ENCODE measurements at regions not wholly inside any gene's neighbourhood (a gene's known extent, or its start where the extent isn't known, plus 50 kb on each side); places are given as distances from the start of the nearest gene placed in this dataset.

DNA sequence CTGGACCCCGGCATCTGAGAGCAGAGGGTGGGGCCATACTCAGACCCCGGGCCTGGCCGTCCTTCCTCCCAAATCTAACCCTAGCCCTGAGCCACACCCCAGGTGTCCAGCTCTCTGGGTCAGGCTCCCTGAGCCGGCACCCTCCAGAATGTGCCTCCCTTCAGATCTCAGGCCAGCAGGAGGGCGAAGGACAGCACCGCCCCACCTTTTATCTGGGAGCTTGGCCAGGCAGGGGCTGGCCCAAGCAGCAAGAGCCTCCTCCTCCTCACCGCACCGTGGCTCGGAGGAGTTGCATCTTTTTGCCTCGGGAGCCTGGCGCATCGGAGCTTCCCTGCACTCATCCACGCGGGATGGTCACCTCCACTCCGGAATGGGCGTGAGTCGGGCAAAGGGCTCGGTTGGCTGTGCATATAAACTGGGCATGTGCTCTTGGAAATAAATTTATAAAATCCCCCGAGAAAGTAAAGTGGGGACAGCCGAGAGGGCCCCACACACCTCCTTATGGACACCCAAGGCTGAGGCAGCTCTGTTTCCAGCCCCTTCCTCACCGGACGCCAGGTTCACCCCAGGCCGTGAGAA, 69.1 kb upstream of the CTDP1 start:
- DNase-seq (ENCODE audit: low read depth in 2 of 2): no peak

GRCh38 chr18:79611040-79611681, 68.4 kb upstream of the CTDP1 start:
- peak; percentile 40 to 45 for DNase-seq (ENCODE audit: low read depth in 2 of 2)

- no peak for DNase-seq (ENCODE audit: low read depth in 2 of 2)
These were observed 67.1 kb upstream of the CTDP1 start for GRCh38 chr18:79612291-79613108.

DNA sequence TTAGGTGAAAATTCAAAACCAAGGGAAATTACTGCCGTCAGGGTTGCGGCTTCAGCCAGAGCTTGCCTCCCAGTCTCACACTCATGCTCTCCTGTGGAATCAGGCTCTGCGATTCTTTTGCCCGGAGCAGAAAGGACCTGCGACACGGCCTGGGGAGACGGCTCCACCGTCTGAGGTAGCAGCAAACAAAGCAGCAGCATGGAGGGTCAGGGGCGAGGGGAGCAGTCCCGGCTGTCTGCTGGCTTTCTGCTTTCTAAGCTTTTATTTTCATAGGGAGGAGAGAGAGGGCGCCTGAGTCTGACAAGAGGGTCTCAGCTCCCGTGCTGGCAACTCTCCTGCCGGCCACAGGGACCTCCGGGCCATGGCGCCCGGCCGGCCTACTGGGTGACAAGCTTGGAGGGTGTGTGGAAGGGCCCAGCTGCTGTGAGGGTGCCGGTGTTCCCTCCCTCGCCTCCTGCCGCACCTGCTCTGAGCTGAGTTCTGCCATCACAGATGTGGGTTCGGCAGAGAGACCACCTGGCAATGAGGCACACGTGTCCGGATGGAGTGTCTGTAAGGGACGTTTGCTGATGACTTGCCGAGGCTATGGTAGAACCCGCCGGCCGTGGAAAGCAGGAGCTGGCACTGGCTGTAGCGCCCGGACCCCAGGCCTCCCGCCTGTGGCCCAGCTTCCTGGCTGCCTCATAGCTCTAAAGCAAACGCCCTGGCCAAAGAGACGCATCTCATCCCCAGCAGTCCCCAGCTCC, 66.2 kb upstream of the CTDP1 start:
- DNase-seq (ENCODE audit: low read depth in 2 of 2): no peak

DNA sequence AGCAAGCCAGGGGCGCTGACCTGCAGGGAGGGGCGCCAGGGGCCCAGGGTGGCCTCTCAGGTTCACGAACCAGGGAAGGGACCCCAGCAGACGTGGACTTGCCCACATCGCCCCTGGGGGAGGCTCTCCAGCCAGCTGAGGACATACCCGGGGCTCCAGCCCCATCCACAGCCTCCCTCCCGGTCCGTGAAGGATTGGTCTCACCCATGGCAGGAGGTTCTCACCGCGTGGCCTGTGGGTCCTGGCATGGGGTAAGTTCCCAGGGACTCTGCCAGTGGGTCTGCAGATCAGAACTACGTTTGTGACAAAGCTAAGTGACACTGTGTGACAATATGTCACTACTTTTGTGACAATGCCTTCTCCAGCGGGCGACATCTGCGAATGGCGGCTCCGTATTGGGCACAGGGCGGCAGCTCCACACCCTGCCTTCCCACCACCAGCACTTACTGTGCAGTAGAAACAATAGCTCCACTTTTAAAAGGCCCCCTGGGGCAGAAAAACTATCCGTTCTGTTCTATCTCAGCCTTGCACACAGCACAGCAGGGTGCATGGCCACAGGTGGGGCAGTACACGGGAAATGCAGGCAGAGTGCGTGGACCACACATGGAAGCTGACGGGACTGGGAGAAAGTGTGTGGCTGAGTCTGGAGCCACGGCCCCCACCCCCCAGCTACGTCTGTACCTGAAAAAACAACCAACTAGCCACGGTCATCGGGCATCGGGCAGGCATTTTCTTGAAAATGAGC, 65.2 kb upstream of the CTDP1 start:
- no peak for DNase-seq (ENCODE audit: low read depth in 2 of 2)

- DNase-seq (ENCODE audit: low read depth in 2 of 2): no peak
These were observed 64.5 kb upstream of the CTDP1 start for GRCh38 chr18:79615091-79615490.

DNA sequence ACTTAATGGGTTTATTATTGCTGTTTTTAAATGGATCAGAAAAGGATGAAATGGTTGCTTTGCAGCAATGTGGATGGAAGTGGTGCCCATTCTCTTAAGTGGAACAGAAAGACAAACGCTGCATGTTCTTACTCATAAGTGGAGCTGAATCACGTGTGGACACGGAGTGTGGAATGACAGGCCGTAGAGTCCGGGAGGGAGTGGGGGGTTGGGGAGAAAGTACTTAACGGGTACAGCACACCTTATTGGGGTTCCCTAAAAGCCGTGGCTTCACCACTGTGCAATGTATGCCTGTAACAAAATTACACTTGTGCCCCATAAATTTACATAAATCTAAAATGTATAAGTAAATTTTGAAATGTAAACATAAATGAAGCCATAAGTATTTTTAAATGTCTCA, 64.0 kb upstream of the CTDP1 start:
- no peak for DNase-seq (ENCODE audit: low read depth in 2 of 2)

DNA sequence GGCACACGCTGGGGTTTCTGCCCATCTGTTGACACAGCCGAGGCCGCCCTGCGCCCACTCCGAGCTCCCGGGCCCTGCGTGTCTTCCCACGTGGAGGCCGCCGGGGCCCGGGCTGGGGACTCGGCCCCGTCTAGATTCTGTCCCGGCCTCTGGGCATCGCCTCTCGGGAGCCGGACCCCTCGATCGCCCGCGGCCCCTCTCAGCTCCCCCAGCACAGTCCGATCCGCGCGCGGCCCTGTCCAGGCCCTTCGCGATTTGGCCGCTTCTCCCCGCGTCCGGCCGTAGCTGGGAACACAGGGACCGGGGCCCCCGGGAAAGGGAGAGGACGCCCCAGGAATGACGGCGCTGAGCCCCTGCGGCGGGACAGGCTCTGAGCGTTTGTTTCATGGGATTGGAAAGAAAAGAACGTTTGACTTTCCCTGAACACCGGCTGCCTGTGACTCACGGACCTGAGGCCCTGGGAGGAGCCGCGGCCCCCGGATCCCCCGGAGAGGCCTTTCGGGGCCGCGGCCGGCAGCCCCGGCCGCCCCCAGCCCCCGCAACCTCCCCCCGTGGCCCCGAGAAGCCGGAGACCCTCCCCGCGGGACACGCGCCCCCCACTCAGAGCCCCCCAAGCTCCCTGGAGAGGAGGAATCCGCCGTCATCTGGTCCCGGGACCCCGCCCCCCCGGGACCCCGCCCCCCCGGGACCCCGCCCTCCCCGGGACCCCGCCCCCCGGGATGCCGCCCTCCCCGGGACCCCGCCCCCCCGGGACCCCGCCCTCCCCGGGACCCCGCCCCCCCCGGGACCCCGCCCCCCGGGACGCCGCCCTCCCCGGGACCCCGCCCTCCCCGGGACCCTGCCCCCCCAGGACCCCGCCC, 62.7 kb upstream of the CTDP1 start:
- DNase-seq (ENCODE audit: low read depth in 2 of 2): no peak

DNA sequence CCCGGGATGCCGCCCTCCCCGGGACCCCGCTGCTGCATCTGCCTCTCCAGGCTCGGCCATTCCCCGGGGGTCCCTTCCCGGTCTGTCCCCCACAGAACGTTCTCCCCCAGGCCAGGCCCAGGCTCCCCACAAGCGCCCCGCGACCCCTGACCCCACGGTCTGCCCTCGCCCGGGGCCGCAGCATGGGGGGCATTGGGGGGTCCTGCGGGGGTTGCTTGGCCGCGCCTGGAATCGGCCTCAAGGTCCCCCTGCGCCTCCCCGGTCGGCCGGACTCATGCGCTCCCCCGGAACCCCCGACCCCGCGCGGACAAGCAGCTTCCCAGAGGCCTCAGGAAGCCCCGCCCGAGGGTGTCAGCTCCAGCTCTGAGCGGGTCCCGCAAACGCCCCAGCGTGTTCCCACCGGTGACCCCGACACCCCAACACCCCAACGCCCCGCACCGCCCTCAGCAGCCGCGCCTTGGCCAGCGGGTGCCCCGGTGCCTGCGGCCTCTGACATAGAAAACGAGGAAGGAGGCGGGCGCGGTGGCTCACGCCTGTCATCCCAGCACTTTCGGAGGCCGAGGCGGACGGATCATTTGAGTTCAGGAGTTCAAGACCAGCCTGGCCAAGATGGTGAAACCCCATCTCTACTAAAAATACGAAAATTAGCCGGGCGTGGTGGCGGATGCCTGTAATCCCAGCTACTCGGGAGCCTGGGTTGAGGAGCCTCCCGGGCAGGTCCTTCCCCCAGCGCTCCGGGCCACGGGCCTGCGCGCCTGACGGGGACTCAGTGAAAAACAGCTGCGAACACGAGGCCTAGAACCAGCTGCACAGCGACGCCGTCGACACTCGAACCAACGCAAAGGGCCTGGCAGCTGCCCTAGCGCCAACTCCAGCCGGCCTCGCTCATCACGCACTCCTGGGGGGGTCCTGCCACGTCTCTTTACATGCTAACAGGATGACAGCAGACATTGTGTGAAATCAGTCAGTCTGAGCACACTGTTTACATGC, 61.8 kb upstream of the CTDP1 start:
- DNase-seq (ENCODE audit: low read depth in 2 of 2): no peak

- no peak for DNase-seq (ENCODE audit: low read depth in 2 of 2)
These were observed 58.9 kb upstream of the CTDP1 start for GRCh38 chr18:79620576-79621165.

DNA sequence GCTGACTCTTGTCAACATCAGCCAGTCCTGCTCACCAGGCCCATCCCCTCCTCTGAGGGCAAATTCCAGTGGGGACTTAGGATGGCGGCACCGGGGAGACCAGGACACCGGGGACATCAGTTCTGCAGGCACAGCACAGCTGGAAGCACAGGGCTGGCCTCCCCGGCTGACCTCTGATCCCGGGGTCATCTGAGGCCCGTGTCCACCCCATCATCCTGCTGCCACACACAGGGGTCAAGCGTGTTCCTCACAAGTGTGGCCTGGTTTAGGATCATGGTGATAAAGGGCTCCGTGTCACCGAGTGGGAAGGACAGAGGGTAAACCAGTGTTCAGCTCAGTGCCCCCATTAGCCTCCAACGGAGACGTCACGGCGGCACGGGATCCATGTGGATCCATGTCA, 58.1 kb upstream of the CTDP1 start:
- DNase-seq (ENCODE audit: low read depth in 2 of 2): no peak

DNA sequence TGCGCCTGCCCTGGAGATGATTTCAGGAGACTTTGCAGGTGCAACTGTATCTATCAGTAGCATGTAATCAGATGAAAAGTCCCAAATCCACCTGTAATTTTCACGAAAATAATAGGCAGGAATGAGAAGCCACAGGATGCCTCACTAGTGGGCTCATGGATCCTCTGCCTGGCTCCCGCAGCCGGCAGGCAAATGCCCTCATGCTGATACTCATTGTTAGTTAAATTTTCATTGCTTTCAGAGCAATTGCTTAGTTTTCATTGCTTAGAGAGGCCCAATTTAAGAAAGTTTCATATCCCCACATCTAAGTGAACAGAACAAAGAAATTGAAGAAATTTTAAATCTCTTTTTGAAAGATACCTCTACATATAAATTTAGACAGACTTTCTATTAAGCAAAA, 57.6 kb upstream of the CTDP1 start:
- no peak for DNase-seq (ENCODE audit: low read depth in 2 of 2)

GRCh38 chr18:79624356-79625170, 55.0 kb upstream of the CTDP1 start:
- DNase-seq (ENCODE audit: low read depth in 2 of 2): no peak

GRCh38 chr18:79625195-79625923, 54.2 kb upstream of the CTDP1 start:
- no peak for DNase-seq (ENCODE audit: low read depth in 2 of 2)

- no peak for DNase-seq (ENCODE audit: low read depth in 2 of 2)
These were observed 53.6 kb upstream of the CTDP1 start for GRCh38 chr18:79625924-79626561.

DNA sequence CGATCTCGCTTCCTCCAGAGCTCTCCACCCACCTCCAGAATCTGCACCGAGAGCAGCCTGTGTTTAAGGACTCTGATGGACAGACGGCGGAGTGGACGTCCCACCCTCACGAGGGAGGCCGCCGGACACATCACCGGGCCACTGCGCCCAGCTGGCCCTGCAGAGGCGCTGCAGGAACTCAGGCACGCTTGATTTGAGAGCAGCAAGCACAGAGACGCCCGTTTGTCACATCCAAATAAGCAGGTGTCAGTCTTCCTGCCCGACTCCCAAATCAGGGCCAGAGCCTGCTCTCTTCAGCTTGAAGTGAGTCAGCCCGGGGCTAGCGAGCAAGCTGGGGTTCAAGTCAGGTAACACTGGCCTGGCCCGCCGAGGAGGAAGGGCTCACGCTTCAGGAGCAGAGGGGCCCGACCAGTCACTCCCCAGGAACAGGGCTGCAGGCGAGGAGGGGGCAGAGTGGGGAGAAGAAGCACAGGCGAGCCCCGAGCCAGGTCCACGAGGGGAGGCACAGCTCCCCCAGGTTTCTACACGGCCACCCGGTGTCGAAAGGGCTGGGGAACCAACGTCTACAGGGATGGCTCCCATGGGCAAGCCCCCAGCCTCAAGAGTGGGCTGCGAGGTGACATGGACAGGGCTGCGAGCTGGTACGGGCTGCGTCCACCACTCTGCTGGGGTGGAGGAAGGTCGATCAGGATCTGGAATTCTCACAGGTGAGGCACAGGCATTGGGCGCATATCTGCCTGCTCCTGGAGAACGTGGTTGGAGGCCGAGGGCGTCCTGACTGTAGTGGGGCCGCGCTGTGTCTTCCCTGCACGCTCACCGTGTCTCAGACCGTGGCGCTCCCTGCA, 52.5 kb upstream of the CTDP1 start:
- no peak for DNase-seq (ENCODE audit: low read depth in 2 of 2)

Measured in fibroblast of skin of left biceps (primary cell).